ENCODE measurements at regions not wholly inside any gene's neighbourhood (a gene's known extent, or its start where the extent isn't known, plus 50 kb on each side); places are given as distances from the start of the nearest gene placed in this dataset.

DNA sequence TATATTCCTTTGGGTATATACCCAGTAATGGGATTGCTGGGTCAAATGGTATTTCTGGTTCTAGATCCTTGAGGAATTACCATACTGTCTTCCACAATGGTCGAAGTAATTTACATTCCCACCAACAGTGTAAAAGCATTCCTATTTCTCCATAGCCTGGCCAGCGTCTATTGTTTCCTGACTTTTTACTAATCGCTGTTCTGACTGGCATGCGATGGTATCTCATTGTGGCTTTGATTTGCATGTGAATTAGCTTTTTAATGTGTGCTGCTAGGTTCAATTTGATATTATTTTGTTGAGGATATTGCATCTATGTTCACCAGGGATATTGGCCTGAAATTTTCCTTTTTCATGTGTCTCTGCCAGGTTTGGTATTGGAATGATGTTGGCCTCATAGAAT, 67.4 kb upstream of the VRK2 start:
- FAIRE-seq: no peak

DNA sequence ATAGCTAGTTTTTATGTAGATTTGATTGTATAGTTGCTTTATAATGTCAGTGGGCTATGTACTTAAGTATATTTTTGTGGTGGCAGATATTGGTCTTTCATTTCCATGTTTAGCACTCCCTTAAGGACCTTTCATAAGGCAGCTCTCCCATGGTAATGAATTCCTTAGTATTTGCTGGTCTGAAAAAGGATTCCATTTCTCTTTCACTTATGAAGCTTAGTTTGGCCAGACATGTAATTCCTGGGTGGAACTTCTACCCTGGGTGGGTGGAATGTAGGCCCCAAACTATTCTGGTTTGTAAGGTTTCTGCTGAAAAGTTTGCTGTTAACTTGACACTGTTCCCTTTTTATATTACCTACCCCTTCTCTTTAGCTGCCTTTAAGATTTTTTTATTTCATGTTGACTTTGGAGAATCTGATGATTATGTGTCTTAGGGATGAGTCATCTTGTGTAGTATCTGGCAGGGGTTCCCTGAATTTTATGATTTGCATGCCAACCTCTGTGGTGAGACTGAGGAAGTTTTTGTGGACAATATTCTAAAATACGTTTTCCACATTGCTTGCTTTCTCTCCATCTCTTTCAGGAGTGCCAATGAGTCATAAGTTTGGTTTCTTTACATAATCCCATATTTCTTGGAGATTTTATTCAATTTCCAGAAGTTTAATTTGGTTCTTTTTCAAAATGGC, 65.4 kb upstream of the VRK2 start:
- no peak for FAIRE-seq

DNA sequence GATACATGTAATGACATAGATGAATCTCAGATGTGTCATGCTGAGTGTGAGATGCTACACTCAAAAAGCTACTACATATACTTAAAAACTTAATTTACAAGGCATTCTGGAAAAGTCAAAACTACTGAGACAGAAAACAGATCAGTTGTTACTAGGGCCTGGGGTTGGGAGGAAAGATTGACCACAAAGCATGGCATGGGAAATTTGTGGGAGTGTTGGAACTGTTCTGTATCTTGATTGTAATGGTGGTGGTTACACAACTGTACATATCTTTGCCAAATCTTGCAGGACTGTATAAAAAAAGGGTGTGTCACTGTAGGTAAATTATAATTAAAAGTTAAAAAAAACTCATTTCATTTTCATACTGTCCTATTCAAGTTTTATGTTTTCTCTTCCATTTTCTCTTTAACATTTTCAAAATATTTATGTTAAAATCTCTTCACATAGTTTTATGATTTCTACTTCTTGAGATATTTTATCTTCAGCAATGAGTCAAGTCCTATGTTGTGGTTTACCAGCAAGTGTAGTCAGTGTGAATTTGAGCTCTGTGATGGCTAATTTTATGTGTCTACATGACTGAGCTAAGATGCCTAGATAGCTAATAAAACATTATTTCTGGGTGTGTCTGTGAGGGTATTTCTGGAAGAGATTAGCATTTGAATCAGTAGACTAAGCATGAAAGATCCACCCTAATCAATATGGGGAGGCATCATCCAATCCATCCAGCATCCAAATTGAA, 58.6 kb upstream of the VRK2 start:
- FAIRE-seq: no peak

DNA sequence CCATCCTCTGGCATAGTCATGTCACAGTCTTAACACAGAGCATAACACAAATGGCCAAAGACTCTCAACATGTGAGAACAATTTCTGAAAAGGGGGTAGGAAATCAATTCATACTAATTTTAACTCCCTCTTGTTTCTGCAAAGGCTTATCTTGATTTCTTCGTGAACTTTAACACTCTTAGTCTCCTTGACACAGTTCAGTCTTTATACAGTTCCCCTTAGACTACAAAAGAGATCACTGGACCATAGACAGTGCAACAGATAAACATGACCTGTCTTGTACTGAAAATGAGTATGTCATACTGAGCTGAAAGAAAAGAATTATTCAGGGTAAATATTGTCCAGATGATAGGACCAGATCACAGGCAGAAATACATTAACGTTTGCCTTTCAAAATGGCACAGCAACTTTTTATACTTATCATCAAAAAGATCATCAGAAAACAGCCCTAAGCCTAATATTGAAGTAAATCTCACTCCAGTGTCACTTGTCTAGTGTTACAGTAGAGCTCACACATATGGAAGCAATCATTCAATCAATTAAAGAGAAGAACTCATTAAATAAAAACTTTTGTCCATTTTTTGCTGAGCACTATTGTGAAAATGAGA, 56.4 kb upstream of the VRK2 start:
- no peak for FAIRE-seq

Data from endometrium (tissue), 2 donors.